HG02973 (cell line): ENCODE measurements at regions not wholly inside any gene's neighbourhood (a gene's known extent, or its start where the extent isn't known, plus 50 kb on each side); places are given as distances from the start of the nearest gene placed in this dataset.

ENCODE experiments used
- ATAC-seq: cut with Tn5 transposase; IDR thresholded peaks from one replicate; pipeline ENCODE4 v1.9.1; 2021; ENCODE audit warnings: moderate library complexity; ENCODE audit not compliant: unreplicated experiment

DNA sequence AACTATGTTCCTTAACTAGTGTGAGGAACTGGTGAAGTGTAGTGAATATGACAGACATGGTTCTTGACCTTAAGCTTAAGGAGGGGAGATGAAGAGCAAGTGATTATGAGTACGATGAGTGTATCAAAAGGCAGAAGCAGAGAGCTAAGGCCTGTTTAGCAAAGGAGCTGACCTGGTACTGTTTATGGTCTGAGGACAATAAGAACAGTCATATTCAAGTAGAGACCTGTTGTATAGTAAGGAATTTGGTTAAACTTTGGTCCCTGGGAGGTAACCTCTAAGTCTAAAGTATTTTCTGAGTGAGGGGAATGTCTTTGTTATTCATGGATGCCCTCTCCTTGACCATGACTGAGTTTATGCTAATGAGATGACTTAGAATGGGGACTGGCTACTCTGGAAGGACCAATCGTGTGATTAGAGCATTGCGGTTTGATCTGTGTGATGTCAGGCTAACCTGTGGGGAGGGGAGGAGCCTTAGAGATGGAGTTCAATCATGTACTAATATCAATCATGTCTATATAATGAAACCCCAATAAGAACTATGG lies 389.3 kb downstream of the BMP4 start:
- no peak for ATAC-seq

DNA sequence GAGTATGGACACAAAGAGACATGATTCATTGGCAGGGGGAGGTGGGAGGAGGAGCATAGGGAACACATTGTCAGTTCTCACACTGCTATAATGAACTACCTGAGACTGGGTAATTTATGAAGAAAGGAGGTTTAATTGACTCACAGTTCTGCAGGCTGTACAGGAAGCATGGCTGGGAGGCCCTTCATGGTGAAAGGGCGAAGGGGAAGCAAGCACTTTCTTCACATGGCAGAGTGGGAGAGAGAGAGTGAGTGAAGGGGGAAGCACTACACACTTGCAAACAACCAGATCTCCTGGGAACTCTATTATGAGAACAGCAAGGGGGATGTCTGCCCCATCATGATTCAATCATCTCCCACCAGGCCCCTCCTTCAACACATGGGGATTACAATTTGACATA lies 391.8 kb downstream of the BMP4 start:
- no peak for ATAC-seq

DNA sequence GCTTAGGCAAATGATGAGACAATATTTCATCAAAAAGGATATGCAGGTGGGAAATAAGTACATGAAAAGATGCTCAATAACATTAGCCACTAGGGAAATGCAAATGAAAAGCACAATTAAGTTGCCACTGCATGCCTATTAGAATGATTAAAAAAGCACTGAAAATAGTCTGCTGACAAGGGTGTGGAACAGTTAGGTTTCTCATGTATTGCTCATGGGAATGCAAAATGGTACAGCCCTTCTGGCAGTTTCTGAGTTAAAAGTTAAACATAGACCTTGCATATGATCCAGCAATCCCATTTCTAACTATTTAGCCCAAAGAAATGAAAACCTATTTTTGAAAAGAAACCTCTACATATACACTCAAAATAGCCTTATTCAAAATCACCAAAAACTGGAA lies 393.0 kb downstream of the BMP4 start:
- no peak for ATAC-seq

DNA sequence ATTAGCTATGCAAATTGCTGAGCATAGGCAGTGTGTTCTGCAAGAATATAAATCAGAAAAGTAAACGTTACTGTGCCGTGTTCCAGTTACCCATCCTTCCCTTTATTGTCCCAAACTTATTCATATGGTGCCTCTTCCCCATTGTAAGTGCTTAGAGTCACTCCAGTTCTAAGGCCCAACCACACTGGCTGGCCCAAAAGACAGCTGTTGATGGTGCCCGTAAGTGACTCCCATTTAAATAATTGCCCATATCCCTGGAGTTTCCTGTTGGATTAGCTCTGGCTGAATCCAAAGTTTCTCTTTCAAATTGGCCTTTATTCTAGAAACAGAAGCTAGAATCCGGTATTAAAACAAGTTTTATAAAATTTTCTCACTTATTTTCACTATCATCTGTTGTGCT lies 400.1 kb upstream of the DDHD1 start:
- no peak for ATAC-seq

DNA sequence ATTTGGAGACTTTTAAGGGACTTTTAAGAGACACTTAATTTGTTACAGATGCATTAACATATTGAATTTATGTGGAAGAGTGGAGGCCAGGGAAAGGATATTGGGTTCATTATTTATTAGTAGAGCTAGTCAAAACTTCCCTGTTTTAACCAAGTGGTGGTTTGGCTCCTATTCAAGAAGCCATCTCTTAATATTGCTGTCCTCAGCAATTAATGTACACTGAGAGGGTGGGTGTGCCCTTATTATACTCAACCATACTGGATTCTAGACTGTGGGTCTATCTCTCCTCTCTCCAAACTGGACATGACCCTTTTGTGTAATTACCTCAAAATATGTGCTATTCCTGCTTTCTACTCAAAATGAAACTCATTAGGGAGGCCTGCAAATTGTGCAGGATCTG lies 398.7 kb upstream of the DDHD1 start:
- no peak for ATAC-seq

DNA sequence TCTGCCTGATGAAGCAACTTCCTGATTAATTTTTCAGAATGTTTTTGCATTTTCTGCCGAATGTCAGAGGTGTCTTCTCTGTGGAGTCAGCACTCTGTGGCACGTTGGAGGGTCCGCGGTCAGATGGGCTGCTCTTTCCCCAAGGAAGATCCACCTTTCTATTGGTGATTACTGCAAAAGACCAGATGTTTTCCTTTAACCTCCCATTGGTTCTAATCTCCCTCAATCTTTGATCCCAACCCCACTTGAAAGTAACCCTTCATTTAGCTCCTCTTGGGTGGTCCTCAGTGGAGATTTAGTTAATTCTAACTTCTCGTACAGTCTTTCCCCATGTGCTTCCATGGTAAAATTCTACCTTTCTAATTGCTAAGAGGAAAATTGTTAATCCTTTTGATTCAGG lies 397.7 kb upstream of the DDHD1 start:
- ATAC-seq, result no peak

DNA sequence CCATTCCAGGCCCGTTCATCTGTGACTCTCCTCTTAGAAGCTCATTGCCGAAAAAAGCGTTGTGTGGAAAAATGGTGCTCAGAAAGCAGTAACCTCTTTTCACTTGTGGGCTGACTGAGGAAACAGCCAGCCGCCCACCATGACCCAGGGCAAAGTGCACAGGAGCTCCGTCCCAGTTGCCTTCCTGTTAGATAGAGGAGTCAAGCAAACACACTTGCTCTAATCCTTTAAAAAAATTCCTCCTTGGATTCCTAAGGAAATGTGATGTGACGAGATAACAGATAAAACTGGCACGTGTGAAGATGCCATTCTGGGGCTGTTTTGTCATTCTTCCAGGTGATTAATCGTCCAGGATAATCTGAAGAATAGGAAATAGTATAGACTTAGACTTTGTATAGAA lies 396.8 kb upstream of the DDHD1 start:
- no peak for ATAC-seq

DNA sequence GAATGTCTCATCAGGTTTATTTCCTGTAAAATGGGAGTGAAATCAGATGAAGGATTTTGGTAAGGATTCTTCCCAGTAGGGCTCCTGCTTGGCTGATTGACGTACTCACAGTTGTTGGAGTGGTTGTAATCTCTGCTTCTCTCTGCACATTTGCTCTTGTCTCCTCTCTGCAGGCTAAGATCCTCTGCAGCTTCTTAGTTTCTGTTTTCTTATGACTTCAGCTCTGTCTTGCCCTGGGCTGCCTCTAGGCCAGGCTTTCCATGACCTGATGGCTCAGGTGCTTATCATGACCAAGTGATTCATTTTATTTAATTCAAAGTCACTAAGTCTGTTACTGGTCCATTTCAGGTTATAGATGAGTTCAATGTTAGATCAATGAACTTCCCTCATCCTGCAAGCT lies 394.5 kb upstream of the DDHD1 start:
- ATAC-seq, result no peak

DNA sequence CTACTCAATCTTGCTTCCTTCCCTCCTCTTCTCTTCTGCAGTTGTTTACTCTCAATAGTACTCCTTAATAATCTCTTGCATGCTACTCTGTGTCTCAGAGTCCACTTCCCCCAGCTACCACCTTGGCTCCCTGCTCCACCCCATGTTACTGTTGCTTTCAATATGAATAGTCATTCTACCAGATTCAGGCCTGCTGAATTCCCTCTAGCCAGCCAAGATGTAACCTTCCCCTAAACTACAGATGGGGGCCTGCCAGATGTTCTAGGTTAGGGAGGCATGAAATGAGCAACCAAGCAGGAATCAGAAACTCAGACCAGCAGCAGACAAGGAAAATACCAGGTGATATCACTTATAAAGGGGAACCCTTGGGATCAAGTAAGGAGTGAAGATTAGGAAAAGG lies 392.1 kb upstream of the DDHD1 start:
- peak; percentile 52 for ATAC-seq

DNA sequence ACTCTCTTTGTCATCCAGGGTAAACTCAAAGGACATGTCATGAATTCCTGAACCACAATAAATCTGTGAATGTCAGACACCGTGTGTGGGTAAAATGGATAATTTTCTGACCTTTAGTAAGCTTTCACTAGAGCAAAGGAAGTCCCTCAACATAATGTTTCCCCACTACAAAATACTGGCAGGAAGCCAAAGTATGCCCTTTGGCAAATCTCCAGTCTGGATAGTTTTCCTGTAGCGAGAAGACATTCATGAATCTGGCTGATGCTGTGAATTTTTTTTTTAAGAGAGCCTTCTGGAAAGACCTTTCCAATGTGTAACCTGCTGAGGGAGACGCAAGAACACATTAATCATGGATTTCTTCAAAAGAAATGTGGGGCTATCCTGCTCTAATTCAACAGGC lies 389.6 kb upstream of the DDHD1 start:
- no peak for ATAC-seq

DNA sequence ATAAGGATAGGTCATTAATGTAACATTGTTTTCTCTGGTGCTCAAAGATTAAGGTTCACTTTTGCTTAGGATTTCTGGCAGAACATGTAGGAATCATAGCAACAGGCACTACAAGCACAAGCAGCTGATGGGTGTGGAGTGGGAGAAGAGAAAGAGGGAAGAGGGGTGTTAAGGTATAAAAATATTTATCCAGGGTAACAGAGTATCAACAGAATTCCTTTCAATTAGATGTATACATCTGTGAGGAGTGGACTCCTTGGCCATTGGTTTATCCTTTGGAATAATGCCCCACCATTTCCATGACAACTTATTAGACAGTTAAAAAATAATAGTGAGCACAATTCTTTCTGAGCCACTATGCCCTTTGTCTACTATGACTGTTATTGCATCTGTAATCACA lies 388.3 kb upstream of the DDHD1 start:
- no peak for ATAC-seq

DNA sequence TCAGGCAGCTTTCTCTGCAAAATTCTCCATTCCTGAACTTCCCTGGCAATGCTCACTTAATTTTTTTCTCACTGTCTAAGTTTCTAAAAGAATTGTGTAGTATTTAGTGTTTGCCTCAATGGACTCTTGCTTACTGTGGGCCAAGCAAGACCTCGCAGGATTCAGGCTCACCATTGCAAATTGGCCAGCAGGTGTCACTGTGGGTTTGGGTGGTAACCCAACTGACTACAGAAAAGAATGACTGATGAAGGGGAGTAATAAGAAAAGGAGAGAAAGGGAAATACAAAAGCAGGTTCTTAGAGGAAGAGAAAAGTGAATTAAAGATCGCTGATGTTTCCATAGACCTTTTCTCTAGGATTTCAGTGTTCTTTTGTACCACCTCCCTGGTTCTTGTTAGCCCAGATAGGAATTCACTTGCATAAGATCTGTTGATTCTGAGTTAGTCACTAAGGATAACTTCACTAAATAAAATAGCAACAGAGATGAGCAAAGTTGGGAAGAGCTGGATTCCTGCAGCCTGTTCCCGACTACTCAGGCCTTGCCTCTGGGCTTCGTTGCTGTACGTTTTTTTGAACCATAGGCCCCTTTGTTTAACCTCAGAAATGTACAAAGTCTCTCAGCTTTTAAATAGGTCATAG lies 386.5 kb upstream of the DDHD1 start:
- ATAC-seq, result peak; percentile 79

DNA sequence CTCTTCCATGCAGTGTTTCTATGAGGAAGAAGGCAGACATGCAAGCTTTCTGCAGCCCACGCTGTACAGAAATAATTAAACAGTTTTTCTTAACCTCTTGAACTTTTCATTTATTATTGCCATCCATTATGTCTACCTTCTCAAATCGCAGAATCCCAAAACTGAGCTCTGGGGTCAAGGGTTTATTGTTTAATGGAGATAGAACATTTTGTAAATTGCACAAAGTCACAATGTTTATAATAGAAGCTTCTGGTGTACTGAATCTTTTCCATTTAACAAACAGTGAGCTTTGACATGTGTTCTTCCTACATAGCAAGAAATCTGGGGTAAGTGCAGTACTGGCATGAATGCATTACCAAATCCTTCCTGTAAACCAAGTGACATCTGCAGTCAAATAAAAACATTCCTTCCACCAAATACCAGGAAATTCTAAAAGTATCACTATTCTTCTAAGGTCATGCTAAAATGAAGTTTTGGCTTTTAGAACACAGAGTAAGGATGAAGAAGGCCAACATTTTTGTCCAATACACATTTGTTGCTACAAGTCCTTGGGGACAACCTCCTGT lies 385.3 kb upstream of the DDHD1 start:
- no peak for ATAC-seq

DNA sequence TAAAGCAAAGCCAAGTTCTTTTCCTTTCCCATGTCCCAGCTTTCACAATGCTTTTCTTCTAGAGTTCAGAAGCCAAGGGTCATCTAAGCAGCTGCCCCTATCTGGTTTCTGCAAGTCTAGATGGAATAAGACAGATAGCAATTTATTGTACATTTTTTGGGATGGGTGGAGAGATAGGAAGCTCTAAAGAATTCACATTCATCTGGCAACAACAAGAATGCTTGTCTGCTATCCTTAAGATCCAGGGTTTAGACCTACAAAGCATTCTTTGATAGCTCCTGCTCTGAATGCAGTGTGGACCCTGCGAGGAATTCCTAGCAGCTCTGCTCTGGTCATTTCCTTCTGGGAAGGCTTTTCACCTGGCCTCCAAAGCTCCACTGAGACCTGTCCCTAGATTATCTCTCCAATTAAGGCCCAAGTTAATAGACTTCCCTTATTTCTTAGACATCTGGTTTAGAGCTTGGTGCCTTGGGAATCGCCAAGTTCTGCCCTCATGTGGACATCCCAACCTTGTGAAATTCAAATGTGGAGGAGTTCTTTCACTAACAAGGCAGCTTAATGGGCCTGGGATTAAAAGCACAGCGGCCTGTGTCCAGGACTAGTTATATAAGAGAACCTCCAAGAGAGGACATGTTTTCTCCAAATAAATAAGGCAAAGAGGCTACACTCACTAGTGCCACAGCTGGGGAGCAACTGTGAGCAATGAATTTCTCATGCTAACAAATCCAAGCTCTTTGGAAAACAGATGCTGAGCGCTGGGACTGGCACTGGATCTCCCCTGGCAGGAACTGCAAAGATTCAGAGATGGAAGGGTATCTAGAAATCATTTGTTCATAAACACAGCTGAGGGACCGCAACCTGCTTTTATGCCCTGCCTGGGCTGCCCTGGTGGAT lies 384.5 kb upstream of the DDHD1 start:
- no peak for ATAC-seq

DNA sequence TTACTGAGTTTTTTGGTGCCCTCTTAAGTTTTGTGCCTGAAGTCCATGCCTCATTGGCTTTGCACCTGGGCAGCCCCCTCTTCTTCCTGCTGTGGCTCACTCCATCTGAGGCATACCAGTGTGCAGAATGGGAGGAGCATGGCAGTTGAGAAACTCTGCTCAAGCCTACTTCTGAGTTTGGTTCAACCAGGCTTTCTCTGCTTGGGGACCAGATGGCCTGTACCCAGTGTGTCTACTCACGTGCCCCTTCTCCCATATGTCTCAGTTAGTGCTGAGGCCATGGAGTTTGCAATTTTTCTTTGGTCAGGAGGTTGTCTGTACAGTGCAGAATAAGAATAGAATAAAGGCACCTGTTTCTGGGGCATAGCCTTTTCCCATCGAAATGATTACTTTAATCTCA lies 383.3 kb upstream of the DDHD1 start:
- ATAC-seq, result no peak

DNA sequence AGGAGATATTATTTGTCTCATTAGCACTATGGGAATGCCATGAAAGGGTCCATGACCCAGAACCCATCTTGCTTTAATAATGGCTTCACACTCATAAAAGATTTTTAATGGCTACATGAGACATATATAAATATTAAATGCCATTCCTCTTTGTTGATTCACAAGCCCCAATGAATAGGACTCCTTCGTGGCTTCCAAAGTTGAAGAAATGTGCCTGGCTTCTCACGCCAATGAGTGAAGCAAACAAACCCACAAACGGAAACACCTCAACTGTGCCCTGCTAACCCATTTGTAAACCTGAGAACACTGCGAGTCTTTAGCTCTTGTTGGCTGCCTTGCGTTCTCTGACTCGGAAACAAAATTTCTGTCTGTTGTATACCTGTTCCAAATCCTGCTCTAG lies 381.7 kb upstream of the DDHD1 start:
- ATAC-seq, result no peak

DNA sequence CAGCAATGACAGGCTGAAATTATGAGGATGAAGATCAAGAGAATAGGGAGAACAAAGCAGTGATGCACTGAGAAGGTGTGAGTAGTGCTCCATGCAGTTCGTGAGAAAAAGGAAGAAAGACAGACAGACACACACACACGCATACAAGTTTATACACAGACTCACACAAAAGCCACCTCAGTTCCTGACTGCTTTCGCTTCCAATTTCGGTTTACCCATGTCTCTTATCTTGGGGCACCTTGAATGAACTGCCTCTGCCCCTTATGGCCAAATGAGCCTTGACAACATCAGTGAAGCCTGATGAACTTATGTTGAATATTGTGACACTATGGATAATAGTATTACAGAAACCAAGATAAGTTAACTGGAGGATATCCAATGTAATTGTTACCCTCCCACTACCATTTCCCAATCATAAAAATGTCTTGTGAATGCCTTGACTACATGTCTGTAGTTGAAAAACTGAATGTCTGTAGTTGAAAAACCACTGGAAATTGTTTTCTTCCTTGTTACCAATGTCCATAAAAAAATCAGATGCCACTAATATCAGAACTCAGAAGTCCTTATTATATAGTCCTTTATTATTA lies 380.4 kb upstream of the DDHD1 start:
- ATAC-seq, result no peak

DNA sequence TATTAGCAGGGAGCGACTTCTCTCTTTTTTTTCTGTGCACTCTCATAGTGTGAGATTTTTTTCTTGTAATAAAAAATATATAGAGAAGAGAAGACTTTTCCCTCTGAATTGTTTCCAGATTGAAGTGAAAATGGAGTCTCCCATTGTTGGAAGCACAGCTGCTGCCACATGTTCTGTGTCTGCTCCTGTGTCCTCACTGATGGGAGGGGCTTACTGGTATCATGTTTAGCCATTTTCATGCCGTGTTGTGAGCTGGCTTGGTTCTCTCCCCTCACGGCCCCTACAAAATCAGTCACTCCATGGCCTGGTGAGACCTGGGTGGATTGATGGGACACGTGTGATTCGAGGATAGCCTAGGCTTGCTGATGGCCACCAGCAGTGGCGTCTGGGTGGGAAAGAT lies 379.7 kb upstream of the DDHD1 start:
- no peak for ATAC-seq

DNA sequence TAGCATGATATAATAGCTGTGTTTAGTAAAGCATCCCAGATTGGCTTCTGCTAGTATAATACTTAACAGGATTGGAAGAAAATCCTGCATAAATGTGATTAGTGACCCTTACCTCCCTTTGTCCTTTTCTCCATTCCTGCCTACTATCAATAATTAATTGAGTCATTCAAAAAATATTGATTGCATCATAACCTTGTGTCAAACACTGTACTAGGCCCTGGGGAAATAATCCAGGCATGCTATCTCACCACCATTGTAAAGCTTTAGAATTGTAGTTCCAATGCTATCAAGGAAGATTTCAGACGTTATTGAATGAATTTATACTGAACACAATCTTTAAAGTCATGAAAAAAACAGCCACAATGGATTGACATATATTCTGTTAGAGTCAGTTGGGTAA lies 378.6 kb upstream of the DDHD1 start:
- no peak for ATAC-seq

DNA sequence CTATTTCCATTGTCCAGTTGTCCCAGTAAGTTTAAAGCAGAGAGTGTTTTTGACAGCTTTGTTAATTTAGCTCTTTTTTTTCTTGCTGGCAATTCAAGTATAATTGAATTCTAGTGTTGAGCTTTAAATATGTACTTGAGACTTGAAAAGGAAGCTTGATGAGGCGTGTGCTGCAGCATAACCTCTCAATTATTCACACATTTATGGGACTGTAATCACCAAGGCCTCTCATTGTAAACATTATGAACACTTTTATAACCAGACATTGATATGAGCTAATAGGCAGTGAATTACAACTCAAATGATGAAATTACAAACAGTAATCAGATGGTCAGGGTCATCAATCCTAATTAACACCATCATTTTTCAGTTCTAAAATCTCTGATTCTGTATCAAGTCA lies 378.0 kb upstream of the DDHD1 start:
- ATAC-seq, result no peak

DNA sequence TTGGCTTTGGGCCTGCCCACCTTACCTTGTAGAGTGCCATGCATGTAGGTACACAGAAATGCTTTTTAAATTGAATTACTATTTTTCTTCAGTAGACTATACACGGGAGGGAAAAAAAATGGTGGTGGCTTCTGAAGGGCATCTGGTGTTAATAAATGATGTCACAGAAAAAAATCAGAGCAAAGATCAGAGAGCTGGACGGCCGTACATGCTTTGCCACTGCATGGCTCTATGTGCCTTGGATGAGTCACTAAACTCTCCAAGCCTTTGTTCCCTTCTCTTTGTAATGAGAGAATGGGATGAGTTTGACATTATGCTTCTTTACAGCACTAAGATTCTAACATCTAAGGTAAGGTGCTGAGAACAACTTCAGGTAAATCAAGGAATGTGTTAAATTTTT lies 376.4 kb upstream of the DDHD1 start:
- no peak for ATAC-seq

DNA sequence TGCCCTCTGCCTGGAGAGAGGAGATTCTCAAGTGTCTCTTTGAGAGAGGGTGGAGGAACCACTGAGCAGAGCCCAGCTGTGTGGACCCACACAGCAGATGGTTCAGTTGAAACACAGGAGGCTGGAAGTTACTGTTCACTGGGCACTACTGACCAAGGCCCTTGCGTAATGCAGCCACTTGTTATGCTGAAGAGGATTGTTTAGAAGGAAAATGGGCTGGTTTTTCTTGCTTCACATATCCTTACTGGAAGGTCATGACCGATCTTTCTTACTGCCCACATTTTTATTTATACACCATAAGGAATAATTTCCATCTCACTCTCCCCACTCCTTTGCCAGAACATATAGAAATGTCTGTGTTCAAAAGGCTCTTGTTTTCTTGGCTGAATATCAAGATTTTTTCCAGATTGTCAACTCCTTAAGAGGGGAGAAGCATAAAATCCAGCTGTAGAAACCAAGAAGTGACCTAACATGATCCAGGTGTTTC lies 375.1 kb upstream of the DDHD1 start:
- ATAC-seq, result no peak
